OCI-LY3 (cell line): ENCODE measurements at regions not wholly inside any gene's neighbourhood (a gene's known extent, or its start where the extent isn't known, plus 50 kb on each side); places are given as distances from the start of the nearest gene placed in this dataset.

ENCODE experiments used
- H2AFZ ChIP-seq: fragments of 200-600, 300-600 bp; shearing (Covaris generic); 2 replicates; pipeline ENCODE4 v1.6.0; 2014; ENCODE audit warnings: antibody characterized with exemption, low read depth, low read length
- H3K27ac ChIP-seq: fragments of 200-600, 300-600 bp; sonication (generic); 2 replicates; pipeline ENCODE4 v1.5.1; 2014; ENCODE audit warnings: mild to moderate bottlenecking, low read length, moderate library complexity, mixed read lengths
- H3K27me3 ChIP-seq: fragments of 200-600, 300-600 bp; sonication (generic); 2 replicates; pipeline ENCODE4 v1.6.1; 2014; ENCODE audit warnings: low read depth, low read length, mixed read lengths
- H3K36me3 ChIP-seq: fragments of 200-600, 300-600 bp; sonication (generic); replicated peaks from 2 replicates; pipeline ENCODE3; 2014; ENCODE audit warnings: low read depth, low read length, mixed read lengths
- H3K4me1 ChIP-seq: fragments of 300-600, 200-600 bp; sonication (generic); 2 replicates; pipeline ENCODE4 v1.6.1; 2014; ENCODE audit warnings: low read length, mixed read lengths
- H3K4me2 ChIP-seq: fragments of 200-600, 300-600 bp; sonication (generic); 2 replicates; pipeline ENCODE4 v1.6.1; 2014; ENCODE audit warnings: low read length, mixed read lengths
- H3K4me3 ChIP-seq: fragments of 300-600, 200-600 bp; sonication (generic); 2 replicates; pipeline ENCODE4 v1.5.1; 2014; ENCODE audit warnings: antibody characterized with exemption, mild to moderate bottlenecking, low read length, moderate library complexity
- H3K79me2 ChIP-seq: fragments of 300-600, 200-600 bp; shearing (Covaris generic); 2 replicates; pipeline ENCODE4 v1.6.1; 2014; ENCODE audit warnings: mild to moderate bottlenecking, low read length, mixed read lengths
- H3K9ac ChIP-seq: fragments of 300-600, 200-600 bp; shearing (Covaris generic); 2 replicates; pipeline ENCODE4 v1.6.0; 2014; ENCODE audit warnings: mild to moderate bottlenecking, low read length, moderate library complexity
- H3K9me3 ChIP-seq: fragments of 200-600, 300-600 bp; shearing (Covaris generic); 2 replicates; pipeline ENCODE4 v1.6.1; 2014; ENCODE audit warnings: low read length, mixed read lengths; ENCODE audit not compliant: insufficient read depth
- H4K20me1 ChIP-seq: fragments of 200-600, 300-600 bp; sonication (generic); 2 replicates; pipeline ENCODE4 v1.6.1; 2016; ENCODE audit warnings: low read length, mixed read lengths; ENCODE audit not compliant: insufficient read depth
- EZH2phosphoT487 ChIP-seq: fragments of 200-600 bp; shearing (Covaris generic); IDR thresholded peaks from 2 replicates; pipeline ENCODE4 v1.6.1; 2018; ENCODE audit warnings: antibody characterized with exemption, mixed run types, low read depth
- TF ChIP-seq, protein P1 (sequence below): fragments of 200-600, 300-600 bp; sonication (generic); IDR thresholded peaks from 2 replicates; pipeline ENCODE4 v1.5.1; 2014; ENCODE audit warnings: antibody characterized with exemption, low read length, low read depth

DNA sequence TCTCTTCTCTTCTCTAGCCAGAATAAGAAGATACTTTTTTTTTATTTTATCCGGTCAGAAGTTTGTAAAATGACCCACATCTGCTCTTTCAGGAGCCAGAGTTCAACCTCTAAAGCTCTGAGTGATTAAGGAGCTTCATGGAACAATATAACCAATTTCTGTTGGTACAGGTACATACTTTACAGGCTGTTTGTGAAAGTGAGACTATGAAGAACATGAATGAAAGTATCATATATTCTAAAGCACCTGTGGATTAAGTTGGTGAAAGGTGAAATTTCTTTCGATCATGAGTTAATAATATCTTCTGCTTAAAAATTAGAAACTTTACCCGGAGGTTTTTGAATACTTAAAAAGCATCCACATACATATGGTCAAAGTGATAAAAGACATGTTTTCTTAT, 65.2 kb downstream of the DMRT2 start:
- H3K27me3 ChIP-seq = no peaks in the 10 kb centered on the region
- H3K9me3 ChIP-seq = no peaks in the 10 kb centered on the region
- no peaks in the 10 kb centered on the region for H4K20me1 ChIP-seq
- no peaks in the 10 kb centered on the region for H3K36me3 ChIP-seq
- no peak overlapping the region for H2AFZ ChIP-seq
- no peak overlapping the region for H3K4me3 ChIP-seq
- H3K79me2 ChIP-seq = no peaks in the 10 kb centered on the region
- no peaks in the 10 kb centered on the region for H3K4me1 ChIP-seq
- no peak overlapping the region for H3K9ac ChIP-seq
- TF ChIP-seq, protein P1, sequence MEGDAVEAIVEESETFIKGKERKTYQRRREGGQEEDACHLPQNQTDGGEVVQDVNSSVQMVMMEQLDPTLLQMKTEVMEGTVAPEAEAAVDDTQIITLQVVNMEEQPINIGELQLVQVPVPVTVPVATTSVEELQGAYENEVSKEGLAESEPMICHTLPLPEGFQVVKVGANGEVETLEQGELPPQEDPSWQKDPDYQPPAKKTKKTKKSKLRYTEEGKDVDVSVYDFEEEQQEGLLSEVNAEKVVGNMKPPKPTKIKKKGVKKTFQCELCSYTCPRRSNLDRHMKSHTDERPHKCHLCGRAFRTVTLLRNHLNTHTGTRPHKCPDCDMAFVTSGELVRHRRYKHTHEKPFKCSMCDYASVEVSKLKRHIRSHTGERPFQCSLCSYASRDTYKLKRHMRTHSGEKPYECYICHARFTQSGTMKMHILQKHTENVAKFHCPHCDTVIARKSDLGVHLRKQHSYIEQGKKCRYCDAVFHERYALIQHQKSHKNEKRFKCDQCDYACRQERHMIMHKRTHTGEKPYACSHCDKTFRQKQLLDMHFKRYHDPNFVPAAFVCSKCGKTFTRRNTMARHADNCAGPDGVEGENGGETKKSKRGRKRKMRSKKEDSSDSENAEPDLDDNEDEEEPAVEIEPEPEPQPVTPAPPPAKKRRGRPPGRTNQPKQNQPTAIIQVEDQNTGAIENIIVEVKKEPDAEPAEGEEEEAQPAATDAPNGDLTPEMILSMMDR = no peak
- no peak for TF ChIP-seq EZH2phosphoT487
- H3K27ac ChIP-seq = no peak overlapping the region
- no peak overlapping the region for H3K4me2 ChIP-seq

DNA sequence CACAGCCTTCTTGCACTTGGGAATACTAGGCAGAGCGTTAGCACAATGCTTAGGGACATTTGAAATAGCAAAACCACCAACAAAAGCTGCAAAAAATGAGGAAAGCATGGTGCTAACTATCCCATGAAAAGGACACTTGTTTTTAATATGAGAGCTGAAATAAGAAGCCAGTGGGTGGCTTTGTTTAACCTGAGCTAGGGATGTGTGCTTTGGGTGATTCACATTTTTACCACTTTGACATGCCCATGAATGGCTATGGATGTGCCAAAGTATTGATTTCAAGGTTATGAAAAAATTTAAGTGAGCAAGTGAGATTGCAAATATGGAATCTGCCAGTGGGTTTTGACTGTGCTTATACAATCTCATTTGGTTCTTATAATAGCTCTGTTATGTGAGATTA, 67.3 kb downstream of the DMRT2 start:
- H3K79me2 ChIP-seq = no peaks in the 10 kb centered on the region
- H3K4me2 ChIP-seq = no peak overlapping the region
- H3K4me1 ChIP-seq = no peaks in the 10 kb centered on the region
- H2AFZ ChIP-seq = no peak overlapping the region
- H3K27ac ChIP-seq = no peak overlapping the region
- TF ChIP-seq, protein P1 = no peak
- no peak for TF ChIP-seq EZH2phosphoT487
- H3K9ac ChIP-seq = no peak overlapping the region
- H3K9me3 ChIP-seq = no peaks in the 10 kb centered on the region
- no peak overlapping the region for H3K4me3 ChIP-seq
- no peaks in the 10 kb centered on the region for H3K36me3 ChIP-seq
- no peaks in the 10 kb centered on the region; the same call in 1 of the 2 replicates for H3K27me3 ChIP-seq
- H4K20me1 ChIP-seq = no peaks in the 10 kb centered on the region

DNA sequence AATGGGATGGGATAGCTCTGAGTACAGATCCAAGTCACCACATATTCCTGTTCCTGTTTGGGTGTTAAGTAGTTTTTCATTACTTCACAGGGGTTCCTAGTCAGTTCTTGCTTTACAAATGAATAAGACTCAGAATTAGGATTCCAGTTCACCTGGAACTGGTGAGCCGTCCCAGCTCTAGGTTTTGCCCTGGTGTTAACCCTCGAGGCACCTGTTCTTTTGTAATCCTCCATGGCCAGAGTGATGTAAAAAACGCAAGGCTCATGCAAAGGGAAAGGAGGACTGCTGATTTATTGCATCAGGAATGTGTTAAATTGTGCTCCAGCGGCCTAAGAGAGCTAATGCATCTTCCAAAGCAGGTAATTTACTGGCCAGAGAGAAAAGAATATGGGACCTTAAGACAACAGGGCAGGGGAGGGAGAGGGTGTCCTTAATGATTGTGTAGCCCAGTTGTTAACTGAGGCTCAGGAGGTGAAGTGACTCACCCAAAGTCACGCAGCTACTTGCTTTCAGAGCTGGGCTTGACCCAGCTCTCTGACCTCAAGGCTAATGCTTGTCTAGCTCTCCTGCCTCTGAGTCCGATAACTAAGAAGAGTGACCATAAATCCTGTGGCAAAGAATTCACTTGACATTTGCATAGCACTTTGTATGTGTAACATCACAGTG, 70.5 kb downstream of the DMRT2 start:
- Histone ChIP-seq H3K27ac (no peak overlapping the region), H3K36me3 (no peaks in the 10 kb centered on the region), H3K4me2 (no peak overlapping the region), H3K9me3 (no peaks in the 10 kb centered on the region), H3K79me2 (no peaks in the 10 kb centered on the region), H4K20me1 (no peaks in the 10 kb centered on the region), H3K4me1 (no peaks in the 10 kb centered on the region), H3K9ac (no peak overlapping the region), H3K4me3 (no peak overlapping the region), H2AFZ (no peak overlapping the region), H3K27me3 (no peaks in the 10 kb centered on the region; the same call in 1 of the 2 replicates)
- TF ChIP-seq, protein P1 = no peak
- TF ChIP-seq EZH2phosphoT487 = no peak

DNA sequence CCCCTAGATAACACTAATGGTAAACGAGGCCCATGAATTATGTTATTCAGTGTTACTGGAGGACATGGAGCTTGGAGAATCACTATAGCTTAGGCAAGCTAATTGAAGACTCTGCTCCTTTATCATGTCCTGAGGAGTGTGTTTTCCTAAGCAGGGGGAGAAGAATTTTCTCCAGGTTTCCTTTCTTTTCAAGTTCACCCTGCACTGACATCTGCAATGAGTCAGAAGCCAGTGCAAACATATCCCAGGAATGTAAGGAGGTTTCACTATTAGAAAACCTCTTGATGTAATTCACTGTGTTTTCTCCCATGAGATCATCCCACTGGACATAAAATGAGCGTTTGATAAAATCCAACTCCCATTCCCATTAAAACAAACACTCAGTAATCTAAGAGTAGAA, 75.6 kb downstream of the DMRT2 start:
- Histone ChIP-seq H3K27me3 (no peaks in the 10 kb centered on the region; the same call in 1 of the 2 replicates), H3K9ac (no peak overlapping the region), H3K4me3 (no peak overlapping the region), H2AFZ (no peak overlapping the region), H3K27ac (no peak overlapping the region), H3K9me3 (no peaks in the 10 kb centered on the region), H4K20me1 (no peaks in the 10 kb centered on the region), H3K79me2 (no peaks in the 10 kb centered on the region), H3K4me1 (no peaks in the 10 kb centered on the region), H3K36me3 (no peaks in the 10 kb centered on the region), H3K4me2 (no peak overlapping the region)
- no peak for TF ChIP-seq EZH2phosphoT487
- TF ChIP-seq, protein P1 = no peak
